H1 (cell line): ENCODE measurements at regions not wholly inside any gene's neighbourhood (a gene's known extent, or its start where the extent isn't known, plus 50 kb on each side); places are given as distances from the start of the nearest gene placed in this dataset.

Source experiments
- CTCF ChIA-PET: fragments of 300-600 bp; sonication (Branson Sonifier 250); formaldehyde crosslinking; loops from one replicate; lab custom pipeline; 2021; ENCODE audit not compliant: partially characterized antibody; lab: Charles Lee
- POLR2A ChIA-PET: fragments of 300-600 bp; sonication (Branson Sonifier 250); formaldehyde crosslinking; loops from one replicate; lab custom pipeline; 2021; ENCODE audit warnings: inconsistent platforms; ENCODE audit not compliant: partially characterized antibody; lab: Charles Lee
- DNase-seq, 2 experiments: peaks; one replicate each; pipeline versions ENCODE4 v3.0.0 to v3.0.0-alpha.2; 2010 to 2022; ENCODE audit warnings: low spot score in 2 of 2, low read depth in 1 of 2, mixed read lengths in 1 of 2
- FAIRE-seq: peaks from 2 replicates; lab custom pipeline; 2011; peaks lifted over from hg19 to GRCh38; lab: Jason Lieb, UNC
- H2AFZ ChIP-seq: 2 replicates; pipeline ENCODE4 v1.8.1; 2012; ENCODE audit warnings: low read length, inconsistent platforms
- H2AK5ac ChIP-seq: 2 replicates; pipeline ENCODE4 v1.6.1; 2013; ENCODE audit warnings: low read depth, low read length
- H2BK120ac ChIP-seq: replicated peaks from 2 replicates; pipeline ENCODE3; 2013; ENCODE audit warnings: low read depth, low read length, inconsistent platforms
- H2BK12ac ChIP-seq: 2 replicates; pipeline ENCODE4 v1.6.1; 2013; ENCODE audit warnings: low read depth, low read length
- H2BK15ac ChIP-seq: 2 replicates; pipeline ENCODE4 v1.6.1; 2013; ENCODE audit warnings: low read length
- H2BK20ac ChIP-seq: 2 replicates; pipeline ENCODE4 v1.6.1; 2013; ENCODE audit warnings: low read length
- H2BK5ac ChIP-seq: 2 replicates; pipeline ENCODE4 v1.6.1; 2013; ENCODE audit warnings: low read depth, low read length
- H3K14ac ChIP-seq: 2 replicates; pipeline ENCODE4 v1.6.1; 2013; ENCODE audit warnings: inconsistent platforms; ENCODE audit not compliant: insufficient read length
- H3K18ac ChIP-seq: 2 replicates; pipeline ENCODE4 v1.6.1; 2013; ENCODE audit warnings: low read length; ENCODE audit errors: extremely low read depth
- H3K23ac ChIP-seq: 2 replicates; pipeline ENCODE4 v1.6.1; 2013; ENCODE audit warnings: inconsistent platforms; ENCODE audit not compliant: insufficient read length
- H3K23me2 ChIP-seq: 2 replicates; pipeline ENCODE4 v1.6.1; 2013; ENCODE audit warnings: low read depth, low read length
- H3K27ac ChIP-seq: 2 replicates; pipeline ENCODE4 v1.6.1; 2011; ENCODE audit warnings: low read depth, low read length, inconsistent platforms
- H3K27me3 ChIP-seq, 4 experiments: replicated peaks in 1 of 4; 1 replicate in 1 of 4; 2 replicates in 3 of 4; pipeline versions ENCODE4 v1.6.1 to v1.8.1; 2011 to 2013; ENCODE audit warnings: low read length in 3 of 4, mild to moderate bottlenecking in 3 of 4, inconsistent platforms in 2 of 4, mixed read lengths in 2 of 4, moderate library complexity in 1 of 4; ENCODE audit not compliant: control insufficient read depth in 3 of 4, insufficient read depth in 3 of 4; ENCODE audit errors: extremely low read depth in 1 of 4
- H3K36me3 ChIP-seq, 4 experiments: 2 replicates each; pipeline versions ENCODE4 v1.6.1 to v1.8.1; 2011 to 2013; ENCODE audit warnings: mild to moderate bottlenecking in 4 of 4, low read length in 3 of 4, moderate library complexity in 2 of 4, control low read depth in 1 of 4, inconsistent platforms in 1 of 4; ENCODE audit not compliant: insufficient read depth in 4 of 4, control insufficient read depth in 2 of 4
- H3K4ac ChIP-seq: replicated peaks from 2 replicates; pipeline ENCODE3; 2013; ENCODE audit warnings: low read length, low read depth, mixed read lengths, inconsistent platforms; ENCODE audit not compliant: insufficient read length
- H3K4me1 ChIP-seq, 4 experiments: replicated peaks in 1 of 4; 1 replicate in 1 of 4; 2 replicates in 3 of 4; pipeline versions ENCODE4 v1.6.1 to v1.8.1; 2011 to 2013; ENCODE audit warnings: low read length in 3 of 4, inconsistent platforms in 2 of 4, mixed read lengths in 1 of 4; ENCODE audit not compliant: insufficient read depth in 4 of 4, control insufficient read depth in 3 of 4
- H3K4me2 ChIP-seq, 2 experiments: 2 replicates each; pipeline versions ENCODE4 v1.6.1 to v1.8.1; 2011 to 2013; ENCODE audit warnings: low read depth in 2 of 2, low read length in 2 of 2, control low read depth in 1 of 2, inconsistent platforms in 1 of 2, mild to moderate bottlenecking in 1 of 2; ENCODE audit not compliant: insufficient read depth in 1 of 2
- H3K4me3 ChIP-seq, 4 experiments: fragments of 200-600, 300-600 bp in 1 of 4; sonication (generic), shearing (Covaris generic), sonication (Bioruptor Twin) in 1 of 4; 2 replicates each; pipeline versions ENCODE4 v1.5.1 to v1.8.1; 2011 to 2016; ENCODE audit warnings: low read length in 4 of 4, low read depth in 3 of 4, control low read depth in 2 of 4, inconsistent platforms in 2 of 4, mild to moderate bottlenecking in 2 of 4, mixed read lengths in 1 of 4, moderate library complexity in 1 of 4; ENCODE audit not compliant: insufficient read depth in 2 of 4; ENCODE audit errors: extremely low read depth in 1 of 4
- H3K56ac ChIP-seq: replicated peaks from 2 replicates; pipeline ENCODE3; 2013; ENCODE audit warnings: low read depth, mild to moderate bottlenecking, mixed read lengths, low read length, inconsistent platforms; ENCODE audit not compliant: insufficient read length
- H3K79me1 ChIP-seq: 2 replicates; pipeline ENCODE4 v1.6.1; 2013; ENCODE audit warnings: low read depth, low read length, control low read depth
- H3K79me2 ChIP-seq, 2 experiments: 2 replicates each; pipeline versions ENCODE4 v1.6.1 to v1.8.1; 2012 to 2013; ENCODE audit warnings: low read length in 2 of 2, mild to moderate bottlenecking in 2 of 2, inconsistent platforms in 1 of 2; ENCODE audit not compliant: insufficient read depth in 2 of 2, control insufficient read depth in 1 of 2
- H3K9ac ChIP-seq, 4 experiments: replicated peaks in 1 of 4; 1 replicate in 1 of 4; 2 replicates in 3 of 4; pipeline versions ENCODE4 v1.6.1 to v1.8.1; 2011 to 2013; ENCODE audit warnings: low read depth in 3 of 4, low read length in 3 of 4, control low read depth in 2 of 4, mild to moderate bottlenecking in 2 of 4, moderate library complexity in 2 of 4, inconsistent platforms in 1 of 4; ENCODE audit errors: extremely low read depth in 1 of 4
- H3K9me3 ChIP-seq, 2 experiments: 2 replicates each; pipeline versions ENCODE4 v1.6.1 to v1.8.1; 2012 to 2013; ENCODE audit warnings: mild to moderate bottlenecking in 2 of 2, moderate library complexity in 2 of 2, control low read depth in 1 of 2, inconsistent platforms in 1 of 2, low read depth in 1 of 2, low read length in 1 of 2, mixed read lengths in 1 of 2; ENCODE audit not compliant: insufficient read depth in 2 of 2
- H4K20me1 ChIP-seq, 2 experiments: replicated peaks in 1 of 2; 2 replicates each; pipeline versions ENCODE3 to v1.8.1; 2011 to 2013; ENCODE audit warnings: inconsistent platforms in 2 of 2, low read length in 2 of 2, mild to moderate bottlenecking in 1 of 2; ENCODE audit not compliant: insufficient read depth in 2 of 2, control insufficient read depth in 1 of 2
- H4K5ac ChIP-seq: 2 replicates; pipeline ENCODE4 v1.6.1; 2013; ENCODE audit warnings: low read length, low read depth, mixed read lengths, inconsistent platforms; ENCODE audit not compliant: insufficient read length
- H4K8ac ChIP-seq: 2 replicates; pipeline ENCODE4 v1.8.0; 2013; ENCODE audit warnings: mild to moderate bottlenecking, moderate library complexity, low read length, inconsistent platforms; ENCODE audit not compliant: insufficient read depth; ENCODE audit errors: extremely low read depth
- H4K91ac ChIP-seq: replicated peaks from 2 replicates; pipeline ENCODE3; 2013; ENCODE audit warnings: low read length, mixed read lengths, inconsistent platforms; ENCODE audit not compliant: insufficient read length
- CHD2 ChIP-seq: IDR thresholded peaks from 2 replicates; pipeline ENCODE4 v1.6.1; 2012; ENCODE audit warnings: low read length, improper control_type of control experiment
- KDM1A ChIP-seq: fragments of 200-600, 300-600 bp; sonication (generic); IDR thresholded peaks from 2 replicates; pipeline ENCODE4 v1.7.1; 2016; ENCODE audit warnings: mild to moderate bottlenecking, low read length, borderline replicate concordance
- KDM4A ChIP-seq: IDR thresholded peaks from one replicate; pipeline ENCODE4 v1.7.1; 2012; ENCODE audit warnings: low read depth, mild to moderate bottlenecking, moderate library complexity, low read length, inconsistent platforms; ENCODE audit not compliant: severe bottlenecking
- MAFK ChIP-seq: IDR thresholded peaks from 2 replicates; pipeline ENCODE4 v1.6.1; 2012; ENCODE audit warnings: low read depth, mild to moderate bottlenecking, improper control_type of control experiment, low read length
- SRF ChIP-seq: IDR thresholded peaks from 2 replicates; pipeline ENCODE4 v1.6.1; 2011; ENCODE audit warnings: mild to moderate bottlenecking, low read depth, low read length, moderate library complexity
- WGBS, 2 experiments: shearing (Covaris generic) in 1 of 2; methylation state at CpG; one replicate each; pipeline versions ENCODE4 v1.1.6 to v1.1.7; 2013 to 2015; ENCODE audit warnings: low lambda C conversion rate in 2 of 2, mixed read lengths in 2 of 2, inconsistent platforms in 1 of 2, low coverage in 1 of 2, missing lambda C conversion rate in 1 of 2; ENCODE audit not compliant: insufficient replicate concordance in 2 of 2, insufficient coverage in 1 of 2, insufficient read length in 1 of 2; ENCODE audit errors: extremely low coverage in 1 of 2, missing lambda C conversion rate in 1 of 2; 5-methylcytosine and 5-hydroxymethylcytosine counted together

- 93% methylated on average over 1 of the region's 1 CpG; no CpG with 5 or more reads in 1 of the 2 experiments for WGBS, 2 experiments
- no peak overlapping the region for H4K5ac ChIP-seq
- ChIA-PET POLR2A (no interaction called here), CTCF (no interaction called here)
- H2AK5ac ChIP-seq: no peak overlapping the region
- peaks cover 0 to 11% of the 10 kb centered on the region in 2 experiments; a peak in 1 of 4 replicates for H3K9me3 ChIP-seq
- H3K23me2 ChIP-seq: no peaks in the 10 kb centered on the region
- H3K4ac ChIP-seq: no peak overlapping the region
- no peak overlapping the region for H2BK5ac ChIP-seq
- H3K27ac ChIP-seq: no peak overlapping the region
- H2BK120ac ChIP-seq: no peak overlapping the region
- no peak overlapping the region for H2BK20ac ChIP-seq
- DNase-seq (no peak), FAIRE-seq (no peak)
- no peak overlapping the region for H4K91ac ChIP-seq
- no peak overlapping the region for H3K14ac ChIP-seq
- no peak overlapping the region for H2AFZ ChIP-seq
- no peak overlapping the region for H3K9ac ChIP-seq
- H4K20me1 ChIP-seq: no peaks in the 10 kb centered on the region
- H2BK15ac ChIP-seq: no peak overlapping the region
- H3K79me2 ChIP-seq: no peaks in the 10 kb centered on the region
- peaks cover 0 to 13% (median 6%) of the 10 kb centered on the region in 4 experiments; a peak in 3 of 7 replicates for H3K4me1 ChIP-seq
- no peak overlapping the region for H3K23ac ChIP-seq
- no peak overlapping the region for H3K4me3 ChIP-seq
- no peak overlapping the region for H3K56ac ChIP-seq
- no peaks in the 10 kb centered on the region for H3K27me3 ChIP-seq
- no peak overlapping the region for H3K18ac ChIP-seq
- H3K36me3 ChIP-seq: no peaks in the 10 kb centered on the region; a peak in 2 of 8 replicates
- H3K4me2 ChIP-seq: no peak overlapping the region
- H4K8ac ChIP-seq: no peak overlapping the region
- no peak overlapping the region for H2BK12ac ChIP-seq
- no peaks in the 10 kb centered on the region for H3K79me1 ChIP-seq
- TF ChIP-seq MAFK (no peak), KDM1A (no peak), CHD2 (no peak), KDM4A (no peak), SRF (no peak)
These were observed 296.8 kb downstream of the MRPS30 start for GRCh38 chr5:45105491-45105994.
